ENCODE measurements at regions not wholly inside any gene's neighbourhood (a gene's known extent, or its start where the extent isn't known, plus 50 kb on each side); places are given as distances from the start of the nearest gene placed in this dataset.

DNA sequence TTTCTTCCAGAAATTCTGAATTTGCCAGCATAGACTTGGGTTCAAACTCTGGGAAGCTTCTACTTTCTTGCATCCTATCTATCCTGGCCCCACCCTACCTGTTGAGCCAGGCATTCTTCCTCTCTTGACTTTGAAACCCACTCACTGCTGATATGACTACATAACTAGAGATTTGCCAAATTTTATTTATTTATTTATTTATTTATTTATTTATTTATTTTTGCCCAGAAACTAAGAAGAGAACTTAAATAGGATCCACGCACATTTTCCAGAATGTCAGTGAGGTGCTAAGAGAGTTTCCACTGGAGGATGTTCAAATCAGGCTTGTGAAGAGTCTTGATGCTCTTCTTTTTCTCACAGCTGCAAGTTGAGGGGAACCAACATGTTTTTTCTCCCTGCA lies 487.8 kb upstream of the PODXL start:
- 88 to 98% methylated on average over 1 of the region's 1 CpG for WGBS, 2 donors
- H3K27ac ChIP-seq, result no peak overlapping the region
- no peaks in the 10 kb centered on the region for H3K36me3 ChIP-seq
- no peaks in the 10 kb centered on the region for H3K27me3 ChIP-seq
- no peaks in the 10 kb centered on the region for H3K4me1 ChIP-seq
- DNase-seq (ENCODE audit: low spot score in 2 of 2), result no peak
- no peaks in the 10 kb centered on the region for H3K9me3 ChIP-seq
- no peak overlapping the region for H3K4me3 ChIP-seq
- no peak for TF ChIP-seq CTCF (IDR thresholded peaks at IDR 0.05)
- TF ChIP-seq POLR2A (IDR thresholded peaks at IDR 0.05), result no peak
- TF ChIP-seq EP300 (IDR thresholded peaks at IDR 0.05), result no peak

- no peaks in the 10 kb centered on the region for H3K36me3 ChIP-seq
- no peaks in the 10 kb centered on the region for H3K9me3 ChIP-seq
- no peaks in the 10 kb centered on the region for H3K27me3 ChIP-seq
- no peak for DNase-seq (ENCODE audit: low spot score in 2 of 2)
- no peak overlapping the region for H3K27ac ChIP-seq
- H3K4me3 ChIP-seq, result no peak overlapping the region
- WGBS, 2 donors, result 90 to 91% methylated on average over 3 of the region's 3 CpGs
- no peak for TF ChIP-seq CTCF (IDR thresholded peaks at IDR 0.05)
- TF ChIP-seq EP300 (IDR thresholded peaks at IDR 0.05), result no peak
- TF ChIP-seq POLR2A (IDR thresholded peaks at IDR 0.05), result no peak
- H3K4me1 ChIP-seq, result no peaks in the 10 kb centered on the region
These were observed 484.7 kb upstream of the PODXL start for GRCh38 chr7:132041108-132041507.

DNA sequence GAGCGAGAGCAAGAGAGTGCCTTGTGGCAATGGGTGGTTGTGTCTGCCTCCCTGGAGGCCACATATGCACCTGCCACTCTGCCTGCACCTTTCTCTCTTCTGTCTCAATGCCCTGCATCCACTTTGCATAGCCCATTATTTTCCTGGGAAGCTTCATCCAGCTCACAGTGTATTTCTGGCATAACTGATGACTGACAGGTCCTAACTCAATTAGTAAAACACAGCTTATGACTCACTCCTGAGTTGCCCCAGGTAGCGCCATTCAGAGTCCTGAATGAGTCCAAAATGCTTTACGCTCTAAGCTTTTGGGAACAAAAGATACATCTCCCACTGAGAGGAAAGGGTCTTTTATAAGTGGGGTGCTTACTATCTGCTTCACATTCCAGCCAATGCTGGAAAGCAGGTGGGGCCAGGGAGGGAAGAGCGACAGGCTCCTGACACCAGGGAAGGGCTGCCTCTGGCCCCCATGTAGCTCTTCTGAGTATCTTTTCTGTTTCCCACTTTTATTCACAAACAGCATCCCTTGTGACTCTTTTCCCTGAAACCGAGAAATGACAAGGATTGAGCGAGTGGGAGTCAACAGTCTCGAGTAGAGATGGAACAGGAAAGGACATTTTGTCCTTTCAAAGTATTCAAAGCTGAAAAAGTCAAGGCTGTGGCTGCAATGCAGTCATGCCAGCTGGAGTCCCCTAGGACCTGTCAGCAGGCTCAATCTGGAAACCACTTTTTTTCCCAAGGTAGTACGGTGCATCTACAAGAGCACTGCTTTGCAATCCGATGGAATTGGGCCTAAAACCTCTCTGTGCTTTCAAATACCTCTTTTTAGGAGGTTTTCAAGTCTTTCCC lies 479.3 kb upstream of the PODXL start:
- WGBS, 2 donors, result 67 to 69% methylated on average over 9 of the region's 9 CpGs
- no peak overlapping the region for H3K4me3 ChIP-seq

GRCh38 chr7:132034748-132035416 lies 478.5 kb upstream of the PODXL start:
- H3K36me3 ChIP-seq, result no peaks in the 10 kb centered on the region
- no peak overlapping the region for H3K27ac ChIP-seq
- H3K4me1 ChIP-seq, result peaks cover 0 to 7% (median 0%) of the 10 kb centered on the region in 4 donors
- WGBS, 2 donors, result 66 to 71% methylated on average over 6 of the region's 6 CpGs
- peaks cover 0 to 3% (median 0%) of the 10 kb centered on the region in 4 donors for H3K9me3 ChIP-seq
- H3K27me3 ChIP-seq, result no peaks in the 10 kb centered on the region
- DNase-seq (ENCODE audit: low spot score in 2 of 2), result no peak
- no peak for TF ChIP-seq EP300 (IDR thresholded peaks at IDR 0.05)
- TF ChIP-seq CTCF (IDR thresholded peaks at IDR 0.05), result no peak
- no peak for TF ChIP-seq POLR2A (IDR thresholded peaks at IDR 0.05)
- H3K4me3 ChIP-seq, result no peak overlapping the region

More for the DNA sequence above, 479.3 kb upstream of the PODXL start:
- no peaks in the 10 kb centered on the region for H3K36me3 ChIP-seq
- no peak for DNase-seq (ENCODE audit: low spot score in 2 of 2)
- no peaks in the 10 kb centered on the region for H3K27me3 ChIP-seq
- H3K9me3 ChIP-seq, result peaks cover 0 to 3% (median 0%) of the 10 kb centered on the region in 4 donors
- no peak overlapping the region for H3K27ac ChIP-seq
- TF ChIP-seq POLR2A (IDR thresholded peaks at IDR 0.05) (no peak), EP300 (IDR thresholded peaks at IDR 0.05) (no peak), CTCF (IDR thresholded peaks at IDR 0.05) (no peak)
- no peaks in the 10 kb centered on the region for H3K4me1 ChIP-seq

GRCh38 chr7:132030883-132031282 lies 474.5 kb upstream of the PODXL start:
- peaks cover 0 to 12% (median 0%) of the 10 kb centered on the region in 4 donors for H3K4me1 ChIP-seq
- no peak overlapping the region for H3K27ac ChIP-seq
- H3K9me3 ChIP-seq, result peaks cover 0 to 3% (median 0%) of the 10 kb centered on the region in 4 donors
- no peak overlapping the region for H3K4me3 ChIP-seq
- no peak for DNase-seq (ENCODE audit: low spot score in 2 of 2)
- no peaks in the 10 kb centered on the region for H3K27me3 ChIP-seq
- H3K36me3 ChIP-seq, result no peaks in the 10 kb centered on the region
- WGBS, 2 donors, result 80 to 96% methylated on average over 2 of the region's 2 CpGs
- TF ChIP-seq EP300 (IDR thresholded peaks at IDR 0.05) (no peak), CTCF (IDR thresholded peaks at IDR 0.05) (no peak), POLR2A (IDR thresholded peaks at IDR 0.05) (no peak)
